Renal pelvis (tissue), 1 donor: ENCODE measurements at regions not wholly inside any gene's neighbourhood (a gene's known extent, or its start where the extent isn't known, plus 50 kb on each side); places are given as distances from the start of the nearest gene placed in this dataset.
"Not testable (repeated sequence)": the region's sequence is repeated elsewhere in the genome, so short reads cannot be mapped to it uniquely, and the experiment has no call there.

Experiments used
- DNase-seq: peaks from one replicate; pipeline ENCODE4 v3.0.0-alpha.2; 2013

DNA sequence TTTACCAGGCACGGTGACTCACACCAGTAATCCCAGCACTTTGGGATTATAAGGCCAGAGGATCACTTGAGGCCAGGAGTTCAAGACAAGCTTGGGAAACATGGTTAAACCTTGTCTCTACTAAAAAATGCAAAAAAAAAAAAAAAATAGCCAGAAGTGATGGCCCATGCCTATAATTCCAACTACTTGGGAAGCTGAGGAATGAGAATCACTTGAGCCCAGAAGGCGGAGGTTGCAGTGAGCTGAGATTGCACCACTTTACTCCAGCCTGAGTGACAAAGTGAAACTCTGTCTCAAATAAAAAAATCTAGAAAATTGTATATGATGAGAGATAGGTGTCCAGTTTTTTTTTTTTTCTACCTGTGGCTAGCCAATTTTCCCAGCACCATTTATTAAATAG, 578.2 kb downstream of the ANKRD7 start:
- DNase-seq = no peak

DNA sequence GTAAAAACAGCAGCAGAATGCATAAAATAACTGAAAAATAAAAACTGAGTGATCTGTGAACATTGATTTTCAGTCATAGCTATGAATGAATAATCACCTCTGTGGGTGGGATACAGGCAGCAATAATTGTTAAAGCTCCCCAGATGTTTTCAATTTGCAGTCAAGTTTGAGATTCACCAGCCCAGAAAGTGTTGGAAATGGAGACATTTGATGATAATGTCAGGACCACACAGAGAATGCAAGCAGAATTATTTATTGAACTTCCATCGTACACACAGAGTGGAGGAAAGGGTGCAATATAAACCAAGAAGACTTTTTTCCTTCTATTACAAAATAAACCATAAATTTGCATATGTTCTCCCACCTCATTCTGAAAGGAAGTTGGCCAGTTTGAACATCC, 601.7 kb downstream of the ANKRD7 start:
- no peak for DNase-seq

- no peak for DNase-seq
Observed at GRCh38 chr7:118836933-118837332, 612.4 kb downstream of the ANKRD7 start.

- no peak for DNase-seq
Observed at GRCh38 chr7:118839515-118839914, 615.0 kb downstream of the ANKRD7 start.

DNA sequence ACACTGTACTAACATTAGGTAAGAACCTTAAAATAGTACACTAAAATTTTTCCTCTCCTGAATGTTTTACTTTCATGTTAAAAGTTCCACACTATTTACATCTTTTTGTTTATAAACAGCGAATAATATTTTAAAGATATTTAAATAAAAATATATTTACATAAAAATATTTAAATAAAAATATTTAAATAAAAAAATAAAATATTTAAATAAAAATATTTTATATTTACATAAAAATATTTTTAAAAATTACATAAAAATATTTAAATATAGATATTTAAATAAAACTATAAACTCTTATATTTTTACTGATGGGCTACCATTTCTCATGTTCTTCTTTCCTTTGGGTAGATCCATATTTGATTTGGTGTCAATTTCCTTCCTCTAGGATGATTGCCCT, 619.0 kb downstream of the ANKRD7 start:
- no peak for DNase-seq

- no peak for DNase-seq
Observed at GRCh38 chr7:118844748-118845147, 620.2 kb downstream of the ANKRD7 start.

DNA sequence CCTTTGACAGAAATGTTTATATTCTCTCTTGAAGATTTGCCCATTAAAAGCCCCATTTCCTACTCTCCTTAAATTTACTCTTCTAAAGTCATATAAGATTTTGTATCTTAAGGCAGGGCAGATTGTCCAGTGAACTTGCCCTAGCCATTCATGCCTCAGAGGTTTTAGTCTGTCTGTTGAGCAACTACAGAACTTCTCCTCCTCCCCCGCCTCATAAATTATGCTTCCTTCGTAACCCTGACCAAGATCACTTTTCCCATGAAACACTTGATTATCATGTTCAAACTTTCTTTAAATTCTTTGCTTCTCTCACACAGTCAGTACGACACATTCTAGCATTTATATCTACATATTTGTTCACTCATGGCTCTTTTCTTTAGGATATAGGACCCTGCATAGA, 621.3 kb downstream of the ANKRD7 start:
- DNase-seq = peak; percentile 52

DNA sequence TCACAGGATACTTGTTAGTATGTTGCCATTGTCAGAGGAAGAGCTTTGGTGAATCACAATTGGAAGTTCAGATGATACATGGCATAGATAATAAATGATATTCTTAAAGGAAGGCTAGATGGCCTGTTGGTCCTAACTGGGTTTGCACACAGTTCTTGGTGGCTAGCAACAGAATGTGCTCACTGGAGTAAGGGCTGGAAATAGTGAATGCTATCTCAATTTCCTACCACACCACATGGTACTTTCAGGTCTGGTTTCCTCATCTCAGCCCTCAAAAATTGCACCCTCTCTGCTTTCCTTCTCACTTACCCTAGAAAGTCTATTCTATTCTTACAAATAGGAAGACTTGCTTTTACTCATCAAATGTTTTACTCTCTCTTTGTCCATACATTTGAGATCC, 622.5 kb downstream of the ANKRD7 start:
- DNase-seq = no peak

DNA sequence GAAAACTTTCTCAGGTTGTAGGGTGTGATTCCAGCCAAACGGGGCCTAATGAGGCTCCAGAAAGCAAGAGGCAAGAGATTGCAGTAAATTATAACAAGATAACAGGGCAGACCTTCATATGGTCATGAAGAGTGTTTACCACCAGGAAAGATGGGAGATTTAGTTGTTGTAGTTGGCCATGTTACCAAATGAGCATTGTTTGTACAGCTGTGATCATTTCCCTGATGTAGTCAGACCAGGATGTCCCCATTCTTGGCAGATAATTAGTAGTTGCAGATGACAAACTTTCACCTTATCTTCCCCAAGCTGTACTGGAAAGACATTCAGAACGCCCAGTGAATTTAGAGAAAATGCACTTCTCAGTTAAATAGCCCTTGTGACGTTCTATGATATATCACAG, 630.8 kb downstream of the ANKRD7 start:
- no peak for DNase-seq

GRCh38 chr7:118858651-118859149, 634.2 kb downstream of the ANKRD7 start:
- DNase-seq = no peak

DNA sequence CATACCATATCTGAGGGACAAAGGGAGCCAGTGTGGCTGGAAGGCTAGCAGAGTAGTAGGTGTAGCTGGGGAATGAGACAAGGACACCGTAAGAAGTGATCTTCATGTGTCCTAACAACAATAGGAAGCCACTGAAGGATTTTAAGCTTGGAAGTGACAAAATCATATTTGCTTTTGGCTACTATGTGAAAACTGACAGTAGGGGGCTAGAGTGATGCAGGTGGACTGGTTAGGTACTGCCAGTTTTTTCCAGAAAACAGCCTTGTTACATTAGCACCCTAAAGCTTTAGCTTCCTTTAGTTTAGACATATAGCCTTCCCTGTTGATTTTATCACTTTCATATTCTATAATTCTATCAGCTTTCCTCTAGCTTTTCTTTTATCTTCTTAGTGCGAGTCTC, 637.1 kb downstream of the ANKRD7 start:
- no peak for DNase-seq

DNA sequence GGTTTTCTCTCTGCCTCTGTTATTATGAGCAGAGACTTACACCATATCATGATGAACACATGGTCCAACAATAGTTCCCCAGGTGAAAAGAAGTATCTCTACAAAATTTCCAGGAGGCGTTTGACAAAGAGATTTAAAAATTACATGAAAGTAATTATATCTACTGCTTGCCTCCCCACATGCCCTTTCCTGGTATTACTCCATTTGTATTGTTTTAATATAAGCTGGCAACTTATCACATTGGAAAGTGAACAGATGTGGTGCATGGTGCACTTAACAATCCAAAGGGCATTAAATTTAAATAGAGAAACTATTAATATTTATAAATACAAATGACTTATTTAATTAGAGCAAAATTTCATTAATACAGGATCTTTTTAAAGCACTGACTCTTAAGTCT, 638.2 kb downstream of the ANKRD7 start:
- DNase-seq = no peak

DNA sequence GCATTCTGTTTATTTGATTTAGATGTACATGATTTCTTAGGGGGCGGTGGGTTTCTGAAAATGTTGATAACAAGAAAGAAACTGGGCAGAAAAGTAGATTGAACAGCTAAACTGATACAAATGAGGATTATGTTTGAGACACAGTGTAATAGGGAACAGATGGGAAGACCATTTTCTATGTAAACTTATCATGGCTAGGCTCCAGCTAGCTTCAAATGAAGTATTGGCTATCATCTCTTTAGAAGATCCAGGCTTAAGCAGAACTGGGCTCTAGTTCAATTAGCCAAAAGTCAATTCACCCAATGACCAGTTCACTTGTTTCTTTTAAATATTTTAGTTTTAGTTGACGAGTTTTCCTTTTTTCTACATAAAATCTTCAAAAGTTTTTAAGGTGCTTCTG, 639.5 kb downstream of the ANKRD7 start:
- DNase-seq = no peak

- no peak for DNase-seq
Observed at GRCh38 chr7:118867860-118868259, 643.4 kb downstream of the ANKRD7 start.

GRCh38 chr7:118869141-118869540, 644.6 kb downstream of the ANKRD7 start:
- DNase-seq = not testable (repeated sequence)

DNA sequence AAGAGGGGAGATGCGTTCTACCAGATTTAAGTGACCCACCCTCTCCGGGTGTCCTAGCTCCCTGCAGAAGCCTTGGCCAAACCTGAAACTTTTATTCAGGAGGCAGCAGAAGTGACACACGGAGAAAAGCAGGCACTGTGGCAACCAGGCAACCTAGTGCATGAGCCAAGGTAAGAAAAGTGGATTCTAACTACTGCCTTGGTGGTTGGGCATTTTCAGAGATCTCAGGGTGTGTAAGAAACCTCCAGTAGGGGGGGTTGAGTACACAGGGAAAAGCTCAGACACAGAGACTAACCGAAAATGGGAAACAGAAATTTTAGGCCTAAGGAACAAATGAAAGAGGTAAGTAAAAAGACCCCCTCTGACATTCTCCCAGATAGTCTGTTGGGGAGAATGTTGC, 645.7 kb downstream of the ANKRD7 start:
- no peak for DNase-seq

DNA sequence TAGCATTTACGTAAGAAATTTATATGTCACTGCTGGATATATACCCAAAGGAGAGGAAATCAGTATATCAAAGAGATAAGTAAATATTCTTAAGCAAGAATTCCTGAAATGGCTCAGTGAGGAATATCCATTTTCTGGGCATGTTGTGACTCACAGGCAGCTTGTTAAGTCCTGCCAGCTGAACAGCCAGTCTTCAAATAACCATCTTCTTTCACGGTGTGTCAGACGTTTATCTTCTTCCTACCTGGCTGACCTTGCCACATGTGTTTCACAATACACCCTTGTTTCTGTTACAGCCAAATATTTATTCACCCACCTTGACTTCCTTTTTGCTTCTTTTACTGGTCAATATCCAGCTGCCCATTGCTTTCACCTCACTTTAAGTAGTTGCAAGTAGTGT, 648.1 kb downstream of the ANKRD7 start:
- DNase-seq = no peak

GRCh38 chr7:118877187-118877586, 652.7 kb downstream of the ANKRD7 start:
- DNase-seq = no peak

DNA sequence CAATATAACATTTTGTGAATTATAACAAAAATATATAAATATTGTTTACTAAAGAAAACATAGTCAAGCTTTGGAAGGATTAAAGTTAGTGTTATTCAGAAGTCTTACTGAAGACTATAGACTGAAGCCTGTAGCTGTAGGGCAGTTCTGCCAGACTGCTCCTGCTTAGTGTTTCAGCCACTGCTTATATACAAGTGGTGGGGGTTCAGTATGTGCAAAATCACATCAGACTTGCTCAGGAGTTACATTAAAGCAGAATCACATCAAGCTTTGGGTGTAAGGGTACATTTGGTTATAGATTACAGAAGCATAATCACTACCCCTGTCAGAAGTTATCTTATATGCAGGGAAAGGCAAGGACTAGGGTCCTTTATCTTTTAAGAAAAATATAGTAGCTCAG, 653.8 kb downstream of the ANKRD7 start:
- DNase-seq = no peak

GRCh38 chr7:118898284-118898683, 673.8 kb downstream of the ANKRD7 start:
- DNase-seq = no peak

GRCh38 chr7:118902600-118902999, 678.1 kb downstream of the ANKRD7 start:
- no peak for DNase-seq

DNA sequence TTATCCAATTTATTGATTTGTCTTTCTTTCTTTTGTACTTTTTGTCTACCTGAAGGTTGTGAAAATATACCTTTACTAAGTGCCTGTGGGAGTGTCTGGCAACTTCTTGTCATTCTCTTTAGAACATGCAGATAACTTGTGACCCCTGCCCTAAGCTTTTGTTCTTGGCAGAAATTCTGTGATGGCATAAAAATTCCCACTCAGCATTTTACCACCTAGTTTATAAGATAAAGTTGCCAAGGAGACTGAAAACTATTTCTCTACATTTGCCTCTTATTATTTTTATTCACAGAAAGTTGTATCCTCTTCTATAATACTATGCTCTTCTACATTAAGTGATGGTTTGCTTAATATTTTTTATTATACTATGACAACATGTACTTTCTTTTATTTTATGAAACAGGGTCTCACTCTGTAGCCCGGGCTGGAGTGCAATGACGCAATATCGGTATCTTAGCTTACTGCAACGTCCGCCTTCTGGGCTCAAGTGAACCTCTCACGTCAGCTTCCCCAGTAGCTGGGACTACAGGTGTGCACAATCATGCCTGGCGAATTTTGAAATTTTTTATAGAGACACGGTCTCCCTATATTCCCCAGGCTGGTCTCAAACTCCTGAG, 683.5 kb downstream of the ANKRD7 start:
- DNase-seq = no peak

GRCh38 chr7:118916120-118916519, 691.6 kb downstream of the ANKRD7 start:
- not testable (repeated sequence) for DNase-seq

DNA sequence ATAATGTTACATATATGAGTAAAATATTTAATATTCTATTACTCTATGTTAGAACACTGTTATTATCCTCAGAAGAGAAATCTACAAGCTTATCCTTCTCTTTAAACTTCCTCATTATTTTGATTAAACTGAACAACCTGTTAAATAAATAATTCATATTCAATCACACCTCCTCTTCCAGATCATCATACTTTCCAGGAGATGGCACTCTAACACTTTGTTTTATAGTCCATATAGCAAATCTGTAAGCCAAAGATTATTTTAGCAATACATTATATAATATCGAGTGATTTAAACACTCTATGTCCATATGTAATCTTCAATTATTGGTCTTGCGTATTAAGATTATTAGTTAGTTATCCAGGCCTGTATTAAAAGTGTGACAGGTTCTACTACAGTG, 694.1 kb downstream of the ANKRD7 start:
- DNase-seq = peak; percentile 11

GRCh38 chr7:118938845-118939244, 714.3 kb downstream of the ANKRD7 start:
- no peak for DNase-seq
